ENCODE measurements at regions not wholly inside any gene's neighbourhood (a gene's known extent, or its start where the extent isn't known, plus 50 kb on each side); places are given as distances from the start of the nearest gene placed in this dataset.

DNA sequence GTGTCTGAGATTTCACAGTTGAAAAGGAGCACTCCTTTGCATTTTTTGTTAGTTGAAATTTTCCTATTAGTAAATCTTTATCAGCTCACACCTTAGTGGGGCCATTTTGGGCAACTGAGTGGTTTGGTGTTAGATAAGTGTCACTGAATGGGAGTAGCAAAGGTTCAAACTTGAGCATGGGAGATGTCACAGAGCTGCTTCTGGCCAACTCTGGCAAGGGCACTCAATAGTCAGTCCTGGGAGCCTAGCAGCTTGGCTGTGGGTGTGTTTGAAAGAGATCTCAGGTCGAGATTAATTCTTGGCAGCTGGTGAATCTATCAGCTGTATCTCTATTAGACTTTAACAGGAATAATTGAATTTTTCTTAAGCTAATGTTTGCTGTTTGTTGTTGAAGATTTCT, 579.3 kb downstream of the EDEM1 start:
- ChIA-PET POLR2A (no interaction called here), CTCF (no interaction called here)
- Histone ChIP-seq H2AFZ (ENCODE audit: low read depth, low read length) (no peak overlapping the region), H3K9me1 (replicated peaks; ENCODE audit: control insufficient read depth, extremely low read depth, insufficient read depth, low read length) (no peaks in the 10 kb centered on the region), H3K79me2 (ENCODE audit: control insufficient read depth, insufficient read depth, low read length) (no peaks in the 10 kb centered on the region), H3K36me3 (ENCODE audit: control insufficient read depth in 2 of 2, extremely low read depth in 1 of 2, insufficient read depth in 2 of 2, low read length in 2 of 2) (no peaks in the 10 kb centered on the region), H3K4me1 (ENCODE audit: control insufficient read depth, extremely low read depth, insufficient read depth, low read length) (no peaks in the 10 kb centered on the region), H3K9me3 (replicated peaks; ENCODE audit: control insufficient read depth, insufficient read depth, low read length) (peaks cover 2% of the 10 kb centered on the region), H4K20me1 (replicated peaks; ENCODE audit: control insufficient read depth, extremely low read depth, insufficient read depth, low read length) (no peaks in the 10 kb centered on the region), H3K27ac (ENCODE audit: insufficient read depth, low read depth, low read length) (no peak overlapping the region), H3K27me3 (ENCODE audit: control insufficient read depth in 2 of 2, insufficient read depth in 2 of 2, low read length in 2 of 2) (no peaks in the 10 kb centered on the region), H3K4me2 (ENCODE audit: insufficient read depth, low read length) (no peak overlapping the region), H3K9ac (replicated peaks; ENCODE audit: extremely low read depth, insufficient read depth, low read length) (no peak overlapping the region), H3K4me3 (replicated peaks in 1 of 3; ENCODE audit: insufficient read depth in 1 of 3, low read depth in 1 of 3, low read length in 3 of 3) (no peak overlapping the region)
- BruUV-seq (replicated peaks): no TSS peak
- TF ChIP-seq GATA2 (IDR thresholded peaks at IDR 0.05; ENCODE audit: insufficient read depth, insufficient read length, low read depth, low read length) (no peak), MYC (IDR thresholded peaks at IDR 0.05; ENCODE audit: low read depth, low read length) (no peak), JUN (IDR thresholded peaks at IDR 0.05; ENCODE audit: borderline replicate concordance, insufficient read depth, insufficient read length, low read depth) (no peak), POLR2AphosphoS5 (IDR thresholded peaks at IDR 0.05; ENCODE audit: insufficient read depth, low read depth, low read length) (no peak), POLR2A (IDR thresholded peaks at IDR 0.05; ENCODE audit: low read depth, low read length) (no peak), FOS (IDR thresholded peaks at IDR 0.05; ENCODE audit: borderline replicate concordance, insufficient read depth, low read length) (no peak), EZH2 (IDR thresholded peaks at IDR 0.05; ENCODE audit: borderline replicate concordance, low read depth, low read length, severe bottlenecking) (no peak), CTCF (IDR thresholded peaks at IDR 0.05; ENCODE audit: extremely low read depth in 1 of 2, insufficient read depth in 1 of 2, low read depth in 1 of 2, low read length in 2 of 2) (no peak)
- TF ChIP-seq, protein P1, sequence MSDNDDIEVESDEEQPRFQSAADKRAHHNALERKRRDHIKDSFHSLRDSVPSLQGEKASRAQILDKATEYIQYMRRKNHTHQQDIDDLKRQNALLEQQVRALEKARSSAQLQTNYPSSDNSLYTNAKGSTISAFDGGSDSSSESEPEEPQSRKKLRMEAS (IDR thresholded peaks at IDR 0.05; ENCODE audit: insufficient read depth, insufficient read length): no peak
- dilution Hi-C loops (cut with MboI; ENCODE audit: extremely low pct_ligation_motif_present, low sequenced_read_pairs): no loop called here
- intact Hi-C loops (cut with micrococcal nuclease): no loop called here
- FAIRE-seq: no peak
- DNase-seq (ENCODE audit: low read depth, low spot score): no peak

Measured in endothelial cell of umbilical vein (primary cell).